Astrocyte (in vitro differentiated cells and primary cell): ENCODE measurements at regions not wholly inside any gene's neighbourhood (a gene's known extent, or its start where the extent isn't known, plus 50 kb on each side); places are given as distances from the start of the nearest gene placed in this dataset.

Source experiments
- DNase-seq: peaks from one replicate; pipeline ENCODE4 v3.0.0-alpha.2; 2010; ENCODE audit warnings: low read depth
- FAIRE-seq: peaks from 2 replicates; lab custom pipeline; 2011; peaks lifted over from hg19 to GRCh38; lab: Jason Lieb, UNC
- H2AFZ ChIP-seq: 2 replicates; pipeline ENCODE4 v1.6.0; 2012; ENCODE audit warnings: low read depth, low read length, inconsistent platforms
- H3K27ac ChIP-seq: 2 replicates; pipeline ENCODE4 v1.5.1; 2011; ENCODE audit warnings: low read depth, low read length, inconsistent platforms
- H3K27me3 ChIP-seq: 2 replicates; pipeline ENCODE4 v1.6.0; 2011; ENCODE audit warnings: low read length, inconsistent platforms; ENCODE audit not compliant: insufficient read depth
- H3K36me3 ChIP-seq: 2 replicates; pipeline ENCODE4 v1.5.1; 2011; ENCODE audit warnings: low read length, inconsistent platforms; ENCODE audit not compliant: insufficient read depth
- H3K4me1 ChIP-seq: 2 replicates; pipeline ENCODE4 v1.5.1; 2011; ENCODE audit warnings: low read length, inconsistent platforms; ENCODE audit not compliant: insufficient read depth
- H3K4me2 ChIP-seq: 2 replicates; pipeline ENCODE4 v1.6.0; 2012; ENCODE audit warnings: low read length, inconsistent platforms
- H3K4me3 ChIP-seq: 2 replicates; pipeline ENCODE4 v1.5.1; 2011; ENCODE audit warnings: low read depth, mild to moderate bottlenecking, low read length, inconsistent platforms; ENCODE audit not compliant: insufficient read depth
- H3K79me2 ChIP-seq: 2 replicates; pipeline ENCODE4 v1.6.0; 2012; ENCODE audit warnings: mild to moderate bottlenecking, low read length, inconsistent platforms; ENCODE audit not compliant: insufficient read depth
- H3K9ac ChIP-seq: 2 replicates; pipeline ENCODE4 v1.6.0; 2012; ENCODE audit warnings: mild to moderate bottlenecking, low read length, inconsistent platforms
- H3K9me3 ChIP-seq: 2 replicates; pipeline ENCODE4 v1.5.1; 2012; ENCODE audit warnings: low read depth, mild to moderate bottlenecking, low read length, inconsistent platforms; ENCODE audit not compliant: insufficient read depth
- H4K20me1 ChIP-seq: 2 replicates; pipeline ENCODE4 v1.6.0; 2012; ENCODE audit warnings: low read length, inconsistent platforms; ENCODE audit not compliant: insufficient read depth
- H3K27ac Mint-ChIP-seq: one replicate; pipeline ENCODE4 v1.8.0; 2021; ENCODE audit warnings: mild to moderate bottlenecking, mixed read lengths; ENCODE audit not compliant: unreplicated experiment
- H3K27me3 Mint-ChIP-seq: one replicate; pipeline ENCODE4 v1.8.0; 2021; ENCODE audit warnings: low read depth, mixed read lengths; ENCODE audit not compliant: unreplicated experiment
- H3K36me3 Mint-ChIP-seq: one replicate; pipeline ENCODE4 v1.8.0; 2021; ENCODE audit warnings: low read depth, mixed read lengths; ENCODE audit not compliant: unreplicated experiment
- H3K4me1 Mint-ChIP-seq: one replicate; pipeline ENCODE4 v1.8.0; 2021; ENCODE audit warnings: low read depth, mixed read lengths; ENCODE audit not compliant: unreplicated experiment
- H3K4me3 Mint-ChIP-seq: one replicate; pipeline ENCODE4 v1.8.0; 2021; ENCODE audit warnings: mild to moderate bottlenecking, moderate library complexity, mixed read lengths; ENCODE audit not compliant: unreplicated experiment
- H3K9me3 Mint-ChIP-seq: one replicate; pipeline ENCODE4 v1.8.0; 2021; ENCODE audit warnings: mild to moderate bottlenecking, mixed read lengths; ENCODE audit not compliant: unreplicated experiment
- CTCF ChIP-seq: IDR thresholded peaks from 2 replicates; pipeline ENCODE4 v1.5.1; 2011; ENCODE audit warnings: low read depth, mild to moderate bottlenecking, inconsistent platforms, low read length, moderate library complexity; ENCODE audit not compliant: insufficient read depth
- EZH2 ChIP-seq: IDR thresholded peaks from 2 replicates; pipeline ENCODE4 v1.6.1; 2012; ENCODE audit warnings: mild to moderate bottlenecking, low read length, inconsistent platforms; ENCODE audit not compliant: insufficient read depth

DNA sequence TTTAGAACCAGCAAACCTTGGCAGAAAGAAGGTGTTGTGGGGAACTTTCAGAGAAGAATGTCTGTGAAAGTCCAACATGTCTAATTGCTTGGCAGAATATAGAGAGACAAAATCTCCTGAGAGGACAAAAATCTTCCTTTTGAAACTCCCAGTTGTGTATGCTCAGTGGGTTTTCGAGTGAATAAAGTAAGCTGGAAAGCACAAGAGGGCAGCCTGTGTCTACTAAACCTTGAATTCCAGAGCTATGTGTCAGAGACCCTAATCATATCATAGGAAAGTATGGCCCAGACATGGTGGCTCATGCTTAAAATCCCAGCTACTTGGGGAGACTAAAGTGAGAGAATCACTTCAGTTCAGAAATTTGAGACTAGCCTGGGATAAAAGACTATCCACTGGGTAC, 661.2 kb downstream of the SLC16A7 start:
- Histone ChIP-seq H3K4me3 (no peak overlapping the region), H4K20me1 (no peaks in the 10 kb centered on the region), H3K4me2 (peak overlapping the region; percentile 28), H3K9me3 (no peaks in the 10 kb centered on the region), H3K27ac (no peak overlapping the region), H3K79me2 (no peaks in the 10 kb centered on the region), H2AFZ (peak overlapping the region; percentile 6), H3K27me3 (no peaks in the 10 kb centered on the region), H3K9ac (no peak overlapping the region), H3K4me1 (peaks cover 7% of the 10 kb centered on the region), H3K36me3 (no peaks in the 10 kb centered on the region)
- H3K4me1 Mint-ChIP-seq, result peaks cover 11% of the 10 kb centered on the region
- TF ChIP-seq EZH2 (no peak), CTCF (peak; percentile 14)
- H3K27ac Mint-ChIP-seq, result peak overlapping the region; percentile 93
- no peaks in the 10 kb centered on the region for H3K36me3 Mint-ChIP-seq
- DNase-seq (peak; percentile 85), FAIRE-seq (peak; percentile 73)
- peak overlapping the region; percentile 20 for H3K4me3 Mint-ChIP-seq
- no peaks in the 10 kb centered on the region for H3K27me3 Mint-ChIP-seq
- no peaks in the 10 kb centered on the region for H3K9me3 Mint-ChIP-seq

DNA sequence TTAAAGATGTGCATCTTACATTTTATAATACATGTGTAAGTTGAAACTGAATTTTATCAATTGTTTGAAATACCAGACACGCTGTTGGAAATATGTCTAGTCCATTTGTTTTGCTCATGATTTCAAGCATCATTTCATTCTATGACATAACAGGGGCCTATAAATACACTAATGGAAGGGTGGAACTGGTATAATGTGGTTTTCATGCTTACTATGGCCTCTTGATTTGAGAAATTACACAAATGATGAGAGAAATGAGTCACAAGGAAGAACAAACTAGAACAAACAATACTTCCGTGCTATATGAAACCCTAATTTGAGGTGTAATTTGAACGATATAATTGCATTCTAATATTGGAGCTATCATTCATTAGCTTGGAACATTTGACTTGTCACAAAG, 663.4 kb downstream of the SLC16A7 start:
- Histone ChIP-seq H3K79me2 (no peaks in the 10 kb centered on the region), H4K20me1 (no peaks in the 10 kb centered on the region), H3K4me3 (no peak overlapping the region), H3K36me3 (no peaks in the 10 kb centered on the region), H2AFZ (no peak overlapping the region), H3K9ac (no peak overlapping the region), H3K27me3 (no peaks in the 10 kb centered on the region), H3K9me3 (no peaks in the 10 kb centered on the region), H3K27ac (no peak overlapping the region), H3K4me1 (peaks cover 7% of the 10 kb centered on the region), H3K4me2 (no peak overlapping the region)
- TF ChIP-seq EZH2 (no peak), CTCF (no peak)
- DNase-seq (peak; percentile 12), FAIRE-seq (no peak)
- no peaks in the 10 kb centered on the region for H3K27me3 Mint-ChIP-seq
- H3K36me3 Mint-ChIP-seq, result no peaks in the 10 kb centered on the region
- no peak overlapping the region for H3K27ac Mint-ChIP-seq
- peaks cover 14% of the 10 kb centered on the region for H3K4me1 Mint-ChIP-seq
- no peaks in the 10 kb centered on the region for H3K9me3 Mint-ChIP-seq
- H3K4me3 Mint-ChIP-seq, result no peak overlapping the region

- Histone ChIP-seq H4K20me1 (no peaks in the 10 kb centered on the region), H3K4me3 (no peak overlapping the region), H3K27ac (no peak overlapping the region), H3K36me3 (no peaks in the 10 kb centered on the region), H3K27me3 (no peaks in the 10 kb centered on the region), H3K79me2 (no peaks in the 10 kb centered on the region), H3K4me2 (no peak overlapping the region), H3K9ac (no peak overlapping the region), H2AFZ (no peak overlapping the region), H3K4me1 (peaks cover 13% of the 10 kb centered on the region), H3K9me3 (no peaks in the 10 kb centered on the region)
- Mint-ChIP-seq H3K9me3 (no peaks in the 10 kb centered on the region), H3K27me3 (no peaks in the 10 kb centered on the region), H3K36me3 (no peaks in the 10 kb centered on the region), H3K4me3 (no peak overlapping the region), H3K4me1 (peaks cover 6% of the 10 kb centered on the region), H3K27ac (no peak overlapping the region)
- FAIRE-seq, result no peak
- DNase-seq, result no peak
- TF ChIP-seq CTCF (no peak), EZH2 (no peak)
Observed at GRCh38 chr12:60262378-60262777, 666.5 kb downstream of the SLC16A7 start.
